GM23338 (cell line): ENCODE measurements at regions not wholly inside any gene's neighbourhood (a gene's known extent, or its start where the extent isn't known, plus 50 kb on each side); places are given as distances from the start of the nearest gene placed in this dataset.
"Not testable (repeated sequence)": the region's sequence is repeated elsewhere in the genome, so short reads cannot be mapped to it uniquely, and the experiment has no call there.

Experiments used
- ATAC-seq: fragments of 200-7000 bp; cut with Tn5 transposase; 3 replicates; pipeline ENCODE4 v1.9.1; 2020
- DNase-seq: peaks from one replicate; pipeline ENCODE4 v3.0.0-alpha.2; 2015; ENCODE audit warnings: low spot score
- H2AFZ ChIP-seq: fragments of 200-600 bp; sonication (generic); 2 replicates; pipeline ENCODE4 v1.8.0; 2016; ENCODE audit warnings: antibody characterized with exemption, mild to moderate bottlenecking, moderate library complexity
- H3F3A ChIP-seq: fragments of 200-600 bp; sonication (generic); replicated peaks from 2 replicates; pipeline ENCODE4 v1.8.0; 2017; ENCODE audit warnings: antibody characterized with exemption, mixed run types, low read depth
- H3K27ac ChIP-seq: fragments of 200-600 bp; sonication (generic); 2 replicates; pipeline ENCODE4 v1.6.1; 2016; ENCODE audit warnings: low read depth
- H3K27me3 ChIP-seq: fragments of 200-600 bp; sonication (generic); 2 replicates; pipeline ENCODE4 v1.8.0; 2016; ENCODE audit warnings: mild to moderate bottlenecking, mixed run types, moderate library complexity; ENCODE audit not compliant: insufficient read depth
- H3K36me3 ChIP-seq: fragments of 200-600 bp; sonication (generic); 2 replicates; pipeline ENCODE4 v1.8.0; 2016; ENCODE audit warnings: mild to moderate bottlenecking; ENCODE audit not compliant: insufficient read depth
- H3K4me1 ChIP-seq: fragments of 200-600 bp; sonication (generic); 2 replicates; pipeline ENCODE4 v1.8.0; 2016; ENCODE audit warnings: mild to moderate bottlenecking, moderate library complexity; ENCODE audit not compliant: insufficient read depth
- H3K4me2 ChIP-seq: fragments of 200-600 bp; sonication (generic); 2 replicates; pipeline ENCODE4 v1.7.1; 2017; ENCODE audit warnings: mixed run types
- H3K4me3 ChIP-seq: fragments of 200-600 bp; sonication (generic); 2 replicates; pipeline ENCODE4 v1.6.1; 2016; ENCODE audit warnings: mixed run types
- H3K79me2 ChIP-seq: fragments of 200-600 bp; sonication (generic); replicated peaks from 2 replicates; pipeline ENCODE4 v1.8.0; 2017; ENCODE audit warnings: mild to moderate bottlenecking; ENCODE audit not compliant: insufficient read depth
- H3K9me2 ChIP-seq: fragments of 200-600 bp; sonication (generic); 2 replicates; pipeline ENCODE4 v1.8.0; 2017; ENCODE audit not compliant: insufficient read depth
- H4K20me1 ChIP-seq: fragments of 200-600 bp; sonication (generic); replicated peaks from 2 replicates; pipeline ENCODE4 v1.8.0; 2017; ENCODE audit warnings: mild to moderate bottlenecking; ENCODE audit not compliant: insufficient read depth
- H3K27ac Mint-ChIP-seq: 2 replicates; pipeline ENCODE4 v1.8.0; 2020; ENCODE audit warnings: inconsistent platforms, mild to moderate bottlenecking, moderate library complexity, mixed read lengths
- H3K27me3 Mint-ChIP-seq: 3 replicates; pipeline ENCODE4 v1.8.0; 2022; ENCODE audit warnings: low read depth, mild to moderate bottlenecking, moderate library complexity, mixed read lengths, inconsistent platforms; ENCODE audit not compliant: insufficient read depth, poor library complexity
- H3K36me3 Mint-ChIP-seq: 3 replicates; pipeline ENCODE4 v1.8.0; 2021; ENCODE audit warnings: low read depth, mild to moderate bottlenecking, inconsistent platforms, moderate library complexity, mixed read lengths
- H3K4me1 Mint-ChIP-seq: 3 replicates; pipeline ENCODE4 v1.8.0; 2020; ENCODE audit warnings: mild to moderate bottlenecking, inconsistent platforms, mixed read lengths
- H3K4me3 Mint-ChIP-seq: 3 replicates; pipeline ENCODE4 v1.8.0; 2021; ENCODE audit warnings: moderate library complexity, mild to moderate bottlenecking, inconsistent platforms, mixed read lengths
- H3K9me3 Mint-ChIP-seq: 3 replicates; pipeline ENCODE4 v1.8.0; 2020; ENCODE audit warnings: moderate library complexity, mild to moderate bottlenecking, inconsistent platforms, mixed read lengths
- CREB1 ChIP-seq: fragments of 250-450 bp; sonication (Bioruptor Pico); IDR thresholded peaks from 2 replicates; pipeline ENCODE4 v1.5.0; 2020; ENCODE audit warnings: low read depth, mild to moderate bottlenecking, moderate library complexity
- EZH2 ChIP-seq: fragments of 200-600 bp; sonication (generic); IDR thresholded peaks from one replicate; pipeline ENCODE4 v1.8.0; 2017; ENCODE audit warnings: antibody characterized with exemption, mild to moderate bottlenecking, low read depth; ENCODE audit not compliant: unreplicated experiment
- EZH2phosphoT487 ChIP-seq: fragments of 200-600 bp; sonication (generic); IDR thresholded peaks from one replicate; pipeline ENCODE4 v1.8.1; 2018; ENCODE audit warnings: antibody characterized with exemption; ENCODE audit not compliant: unreplicated experiment
- NANOG ChIP-seq: IDR thresholded peaks from 2 replicates; pipeline ENCODE4 v1.6.1; 2016; ENCODE audit warnings: antibody characterized with exemption, borderline replicate concordance
- POLR2AphosphoS5 ChIP-seq: IDR thresholded peaks from 2 replicates; pipeline ENCODE4 v1.6.1; 2016; ENCODE audit warnings: antibody characterized with exemption, low read depth
- ZNF114 ChIP-seq: fragments of 250-450 bp; sonication (Bioruptor Pico); IDR thresholded peaks from 2 replicates; pipeline ENCODE4 v1.5.0; 2020; ENCODE audit warnings: mild to moderate bottlenecking, moderate library complexity
- TF ChIP-seq, protein P1 (sequence below): fragments of 250-450 bp; sonication (Bioruptor Pico); IDR thresholded peaks from 2 replicates; pipeline ENCODE4 v1.5.0; 2020; ENCODE audit warnings: mild to moderate bottlenecking, moderate library complexity
- TF ChIP-seq, protein P2 (sequence below): IDR thresholded peaks from 2 replicates; pipeline ENCODE4 v1.6.1; 2016; ENCODE audit warnings: antibody characterized with exemption
- TF ChIP-seq, protein P3 (sequence below): IDR thresholded peaks from one replicate; pipeline ENCODE4 v1.6.1; 2018; ENCODE audit warnings: antibody characterized with exemption; ENCODE audit not compliant: unreplicated experiment

DNA sequence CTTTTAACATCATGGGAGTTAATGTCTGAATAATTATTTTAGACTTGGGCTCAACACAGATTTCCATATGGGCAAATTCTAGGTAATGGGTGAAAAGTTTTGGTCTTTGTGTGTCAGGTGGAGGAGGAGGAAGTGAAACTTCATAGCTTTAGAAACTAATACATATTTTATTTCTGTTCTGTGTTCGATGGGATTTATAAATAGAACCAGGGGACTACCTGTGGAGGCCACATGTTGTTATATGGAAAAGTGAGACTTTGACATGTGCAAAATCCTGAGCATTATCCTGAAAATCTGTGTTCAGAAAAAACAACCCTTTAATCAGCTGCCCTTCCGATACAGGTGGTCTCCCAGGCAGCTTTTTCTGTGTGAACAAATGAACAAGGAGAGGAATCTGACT is 209.5 kb downstream of the SOX2 start (continued):
- TF ChIP-seq, protein P1, sequence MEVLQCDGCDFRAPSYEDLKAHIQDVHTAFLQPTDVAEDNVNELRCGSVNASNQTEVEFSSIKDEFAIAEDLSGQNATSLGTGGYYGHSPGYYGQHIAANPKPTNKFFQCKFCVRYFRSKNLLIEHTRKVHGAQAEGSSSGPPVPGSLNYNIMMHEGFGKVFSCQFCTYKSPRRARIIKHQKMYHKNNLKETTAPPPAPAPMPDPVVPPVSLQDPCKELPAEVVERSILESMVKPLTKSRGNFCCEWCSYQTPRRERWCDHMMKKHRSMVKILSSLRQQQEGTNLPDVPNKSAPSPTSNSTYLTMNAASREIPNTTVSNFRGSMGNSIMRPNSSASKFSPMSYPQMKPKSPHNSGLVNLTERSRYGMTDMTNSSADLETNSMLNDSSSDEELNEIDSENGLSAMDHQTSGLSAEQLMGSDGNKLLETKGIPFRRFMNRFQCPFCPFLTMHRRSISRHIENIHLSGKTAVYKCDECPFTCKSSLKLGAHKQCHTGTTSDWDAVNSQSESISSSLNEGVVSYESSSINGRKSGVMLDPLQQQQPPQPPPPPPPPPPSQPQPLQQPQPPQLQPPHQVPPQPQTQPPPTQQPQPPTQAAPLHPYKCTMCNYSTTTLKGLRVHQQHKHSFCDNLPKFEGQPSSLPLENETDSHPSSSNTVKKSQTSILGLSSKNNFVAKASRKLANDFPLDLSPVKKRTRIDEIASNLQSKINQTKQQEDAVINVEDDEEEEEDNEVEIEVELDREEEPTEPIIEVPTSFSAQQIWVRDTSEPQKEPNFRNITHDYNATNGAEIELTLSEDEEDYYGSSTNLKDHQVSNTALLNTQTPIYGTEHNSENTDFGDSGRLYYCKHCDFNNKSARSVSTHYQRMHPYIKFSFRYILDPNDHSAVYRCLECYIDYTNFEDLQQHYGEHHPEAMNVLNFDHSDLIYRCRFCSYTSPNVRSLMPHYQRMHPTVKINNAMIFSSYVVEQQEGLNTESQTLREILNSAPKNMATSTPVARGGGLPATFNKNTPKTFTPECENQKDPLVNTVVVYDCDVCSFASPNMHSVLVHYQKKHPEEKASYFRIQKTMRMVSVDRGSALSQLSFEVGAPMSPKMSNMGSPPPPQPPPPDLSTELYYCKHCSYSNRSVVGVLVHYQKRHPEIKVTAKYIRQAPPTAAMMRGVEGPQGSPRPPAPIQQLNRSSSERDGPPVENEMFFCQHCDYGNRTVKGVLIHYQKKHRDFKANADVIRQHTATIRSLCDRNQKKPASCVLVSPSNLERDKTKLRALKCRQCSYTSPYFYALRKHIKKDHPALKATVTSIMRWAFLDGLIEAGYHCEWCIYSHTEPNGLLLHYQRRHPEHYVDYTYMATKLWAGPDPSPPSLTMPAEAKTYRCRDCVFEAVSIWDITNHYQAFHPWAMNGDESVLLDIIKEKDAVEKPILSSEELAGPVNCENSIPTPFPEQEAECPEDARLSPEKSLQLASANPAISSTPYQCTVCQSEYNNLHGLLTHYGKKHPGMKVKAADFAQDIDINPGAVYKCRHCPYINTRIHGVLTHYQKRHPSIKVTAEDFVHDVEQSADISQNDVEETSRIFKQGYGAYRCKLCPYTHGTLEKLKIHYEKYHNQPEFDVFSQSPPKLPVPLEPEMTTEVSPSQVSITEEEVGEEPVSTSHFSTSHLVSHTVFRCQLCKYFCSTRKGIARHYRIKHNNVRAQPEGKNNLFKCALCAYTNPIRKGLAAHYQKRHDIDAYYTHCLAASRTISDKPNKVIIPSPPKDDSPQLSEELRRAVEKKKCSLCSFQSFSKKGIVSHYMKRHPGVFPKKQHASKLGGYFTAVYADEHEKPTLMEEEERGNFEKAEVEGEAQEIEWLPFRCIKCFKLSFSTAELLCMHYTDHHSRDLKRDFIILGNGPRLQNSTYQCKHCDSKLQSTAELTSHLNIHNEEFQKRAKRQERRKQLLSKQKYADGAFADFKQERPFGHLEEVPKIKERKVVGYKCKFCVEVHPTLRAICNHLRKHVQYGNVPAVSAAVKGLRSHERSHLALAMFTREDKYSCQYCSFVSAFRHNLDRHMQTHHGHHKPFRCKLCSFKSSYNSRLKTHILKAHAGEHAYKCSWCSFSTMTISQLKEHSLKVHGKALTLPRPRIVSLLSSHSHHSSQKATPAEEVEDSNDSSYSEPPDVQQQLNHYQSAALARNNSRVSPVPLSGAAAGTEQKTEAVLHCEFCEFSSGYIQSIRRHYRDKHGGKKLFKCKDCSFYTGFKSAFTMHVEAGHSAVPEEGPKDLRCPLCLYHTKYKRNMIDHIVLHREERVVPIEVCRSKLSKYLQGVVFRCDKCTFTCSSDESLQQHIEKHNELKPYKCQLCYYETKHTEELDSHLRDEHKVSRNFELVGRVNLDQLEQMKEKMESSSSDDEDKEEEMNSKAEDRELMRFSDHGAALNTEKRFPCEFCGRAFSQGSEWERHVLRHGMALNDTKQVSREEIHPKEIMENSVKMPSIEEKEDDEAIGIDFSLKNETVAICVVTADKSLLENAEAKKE (CRISPR knock-in tag), result no peak
- TF ChIP-seq, protein P2, sequence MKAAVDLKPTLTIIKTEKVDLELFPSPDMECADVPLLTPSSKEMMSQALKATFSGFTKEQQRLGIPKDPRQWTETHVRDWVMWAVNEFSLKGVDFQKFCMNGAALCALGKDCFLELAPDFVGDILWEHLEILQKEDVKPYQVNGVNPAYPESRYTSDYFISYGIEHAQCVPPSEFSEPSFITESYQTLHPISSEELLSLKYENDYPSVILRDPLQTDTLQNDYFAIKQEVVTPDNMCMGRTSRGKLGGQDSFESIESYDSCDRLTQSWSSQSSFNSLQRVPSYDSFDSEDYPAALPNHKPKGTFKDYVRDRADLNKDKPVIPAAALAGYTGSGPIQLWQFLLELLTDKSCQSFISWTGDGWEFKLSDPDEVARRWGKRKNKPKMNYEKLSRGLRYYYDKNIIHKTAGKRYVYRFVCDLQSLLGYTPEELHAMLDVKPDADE, result no peak
- TF ChIP-seq CREB1 (no peak), POLR2AphosphoS5 (no peak), ZNF114 (CRISPR knock-in tag) (no peak), NANOG (no peak), EZH2 (no peak), EZH2phosphoT487 (no peak)
- TF ChIP-seq, protein P3, sequence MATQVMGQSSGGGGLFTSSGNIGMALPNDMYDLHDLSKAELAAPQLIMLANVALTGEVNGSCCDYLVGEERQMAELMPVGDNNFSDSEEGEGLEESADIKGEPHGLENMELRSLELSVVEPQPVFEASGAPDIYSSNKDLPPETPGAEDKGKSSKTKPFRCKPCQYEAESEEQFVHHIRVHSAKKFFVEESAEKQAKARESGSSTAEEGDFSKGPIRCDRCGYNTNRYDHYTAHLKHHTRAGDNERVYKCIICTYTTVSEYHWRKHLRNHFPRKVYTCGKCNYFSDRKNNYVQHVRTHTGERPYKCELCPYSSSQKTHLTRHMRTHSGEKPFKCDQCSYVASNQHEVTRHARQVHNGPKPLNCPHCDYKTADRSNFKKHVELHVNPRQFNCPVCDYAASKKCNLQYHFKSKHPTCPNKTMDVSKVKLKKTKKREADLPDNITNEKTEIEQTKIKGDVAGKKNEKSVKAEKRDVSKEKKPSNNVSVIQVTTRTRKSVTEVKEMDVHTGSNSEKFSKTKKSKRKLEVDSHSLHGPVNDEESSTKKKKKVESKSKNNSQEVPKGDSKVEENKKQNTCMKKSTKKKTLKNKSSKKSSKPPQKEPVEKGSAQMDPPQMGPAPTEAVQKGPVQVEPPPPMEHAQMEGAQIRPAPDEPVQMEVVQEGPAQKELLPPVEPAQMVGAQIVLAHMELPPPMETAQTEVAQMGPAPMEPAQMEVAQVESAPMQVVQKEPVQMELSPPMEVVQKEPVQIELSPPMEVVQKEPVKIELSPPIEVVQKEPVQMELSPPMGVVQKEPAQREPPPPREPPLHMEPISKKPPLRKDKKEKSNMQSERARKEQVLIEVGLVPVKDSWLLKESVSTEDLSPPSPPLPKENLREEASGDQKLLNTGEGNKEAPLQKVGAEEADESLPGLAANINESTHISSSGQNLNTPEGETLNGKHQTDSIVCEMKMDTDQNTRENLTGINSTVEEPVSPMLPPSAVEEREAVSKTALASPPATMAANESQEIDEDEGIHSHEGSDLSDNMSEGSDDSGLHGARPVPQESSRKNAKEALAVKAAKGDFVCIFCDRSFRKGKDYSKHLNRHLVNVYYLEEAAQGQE, result no peak

DNA sequence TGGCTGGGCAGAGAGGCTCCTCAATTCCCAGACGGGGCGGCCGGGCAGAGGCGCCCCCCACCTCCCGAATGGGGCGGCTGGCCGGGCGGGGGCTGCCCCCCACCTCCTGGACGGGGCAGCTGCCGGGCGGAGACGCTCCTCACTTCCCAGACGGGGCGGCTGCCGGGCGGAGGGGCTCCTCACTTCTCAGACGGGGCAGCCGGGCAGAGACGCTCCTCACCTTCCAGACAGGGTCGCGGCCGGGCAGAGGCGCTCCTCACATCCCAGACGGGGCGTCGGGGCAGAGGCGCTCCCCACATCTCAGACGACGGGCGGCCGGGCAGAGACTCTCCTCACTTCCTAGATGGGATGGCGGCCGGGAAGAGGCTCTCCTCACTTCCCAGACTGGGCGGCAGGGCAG is 214.1 kb downstream of the SOX2 start:
- not testable (repeated sequence) for H3K9me2 ChIP-seq, ATAC-seq, H3K4me3 ChIP-seq, H3K4me3 Mint-ChIP-seq, H3K36me3 ChIP-seq, DNase-seq, H3K27ac ChIP-seq, H3K4me1 ChIP-seq, H2AFZ ChIP-seq, H3K4me2 ChIP-seq, H3K27me3 ChIP-seq, H3K27ac Mint-ChIP-seq, H3K4me1 Mint-ChIP-seq, H3F3A ChIP-seq, H3K27me3 Mint-ChIP-seq, H3K79me2 ChIP-seq, H4K20me1 ChIP-seq
- Mint-ChIP-seq H3K9me3 (peaks cover 34% of the 10 kb centered on the region), H3K36me3 (peaks cover 27% of the 10 kb centered on the region; the same call in 2 of the 3 replicates)
